Keratinocyte (primary cell): ENCODE measurements at regions not wholly inside any gene's neighbourhood (a gene's known extent, or its start where the extent isn't known, plus 50 kb on each side); places are given as distances from the start of the nearest gene placed in this dataset.

Experiments
- DNase-seq: peaks from one replicate; pipeline ENCODE4 v3.0.0-alpha.2; 2011; ENCODE audit warnings: low read depth, missing footprints, low spot score
- FAIRE-seq: peaks from 2 replicates; lab custom pipeline; 2011; peaks lifted over from hg19 to GRCh38; lab: Jason Lieb, UNC
- H2AFZ ChIP-seq: 2 replicates; pipeline ENCODE4 v1.6.0; 2012; ENCODE audit warnings: low read length, control low read depth, inconsistent platforms; ENCODE audit not compliant: control insufficient read depth
- H3K27ac ChIP-seq: 2 replicates; pipeline ENCODE4 v1.5.1; 2011; ENCODE audit warnings: low read length; ENCODE audit not compliant: control insufficient read depth, insufficient read depth
- H3K27me3 ChIP-seq: 3 replicates; pipeline ENCODE4 v1.6.0; 2011; ENCODE audit warnings: low read length; ENCODE audit not compliant: control insufficient read depth, insufficient read depth; ENCODE audit errors: extremely low read depth
- H3K36me3 ChIP-seq, 2 experiments: 2 replicates in 1 of 2; 3 replicates in 1 of 2; pipeline ENCODE4 v1.5.1; 2011; ENCODE audit warnings: low read length in 2 of 2, mild to moderate bottlenecking in 1 of 2; ENCODE audit not compliant: control insufficient read depth in 2 of 2, insufficient read depth in 2 of 2; ENCODE audit errors: extremely low read depth in 1 of 2
- H3K4me1 ChIP-seq: 3 replicates; pipeline ENCODE4 v1.5.1; 2011; ENCODE audit warnings: low read length; ENCODE audit not compliant: control insufficient read depth, insufficient read depth; ENCODE audit errors: extremely low read depth
- H3K4me2 ChIP-seq: 3 replicates; pipeline ENCODE4 v1.6.0; 2011; ENCODE audit warnings: low read depth, low read length; ENCODE audit not compliant: control insufficient read depth, insufficient read depth; ENCODE audit errors: extremely low read depth
- H3K4me3 ChIP-seq, 3 experiments: fragments of 200-600 bp in 1 of 3; sonication (generic) in 1 of 3; 2 replicates in 2 of 3; 3 replicates in 1 of 3; pipeline ENCODE4 v1.5.1; 2011 to 2016; ENCODE audit warnings: low read length in 3 of 3, mild to moderate bottlenecking in 3 of 3, control low read depth in 2 of 3, inconsistent platforms in 1 of 3, low read depth in 1 of 3, mixed read lengths in 1 of 3, mixed run types in 1 of 3, moderate library complexity in 1 of 3; ENCODE audit not compliant: control insufficient read depth in 2 of 3, insufficient read depth in 2 of 3; ENCODE audit errors: extremely low read depth in 1 of 3
- H3K79me2 ChIP-seq: 2 replicates; pipeline ENCODE4 v1.6.0; 2012; ENCODE audit warnings: low read length; ENCODE audit not compliant: control insufficient read depth, insufficient read depth
- H3K9ac ChIP-seq: 3 replicates; pipeline ENCODE4 v1.6.0; 2011; ENCODE audit warnings: low read length; ENCODE audit not compliant: control insufficient read depth, insufficient read depth; ENCODE audit errors: extremely low read depth
- H3K9me1 ChIP-seq: 3 replicates; pipeline ENCODE4 v1.6.0; 2011; ENCODE audit warnings: low read length; ENCODE audit not compliant: control insufficient read depth, insufficient read depth; ENCODE audit errors: extremely low read depth
- H3K9me3 ChIP-seq: 2 replicates; pipeline ENCODE4 v1.5.1; 2012; ENCODE audit warnings: low read depth, low read length; ENCODE audit not compliant: control insufficient read depth
- H4K20me1 ChIP-seq: 3 replicates; pipeline ENCODE4 v1.6.0; 2011; ENCODE audit warnings: low read length; ENCODE audit not compliant: control insufficient read depth, insufficient read depth; ENCODE audit errors: extremely low read depth
- CTCF ChIP-seq, 3 experiments: IDR thresholded peaks in 1 of 3; conservative IDR thresholded peaks in 1 of 3; optimal IDR thresholded peaks in 1 of 3; 2 replicates in 2 of 3; 3 replicates in 1 of 3; pipeline versions ENCODE3 to v1.5.1; 2011; ENCODE audit warnings: low read length in 3 of 3, mild to moderate bottlenecking in 3 of 3, moderate library complexity in 2 of 3, control low read depth in 1 of 3, inconsistent platforms in 1 of 3; ENCODE audit not compliant: insufficient read depth in 2 of 3; ENCODE audit errors: extremely low read depth in 1 of 3
- EZH2 ChIP-seq: IDR thresholded peaks from one replicate; pipeline ENCODE4 v1.6.1; 2012; ENCODE audit warnings: inconsistent platforms, mild to moderate bottlenecking, low read length, moderate library complexity
- dilution Hi-C: fragments of 300-500 bp; cut with MboI; formaldehyde crosslinking; loops from one replicate; pipeline ENCODE4 v1.7.0; 2020; ENCODE audit warnings: low sequenced_read_pairs; ENCODE audit not compliant: extremely low pct_ligation_motif_present

- Histone ChIP-seq H3K27ac (no peak overlapping the region), H3K9me1 (no peaks in the 10 kb centered on the region), H2AFZ (no peak overlapping the region), H3K79me2 (no peaks in the 10 kb centered on the region), H3K27me3 (no peaks in the 10 kb centered on the region), H4K20me1 (no peaks in the 10 kb centered on the region), H3K9me3 (no peaks in the 10 kb centered on the region), H3K4me2 (no peak overlapping the region), H3K4me1 (no peaks in the 10 kb centered on the region), H3K4me3 (no peak overlapping the region), H3K9ac (no peak overlapping the region), H3K36me3 (no peaks in the 10 kb centered on the region)
- dilution Hi-C loops: no loop called here
- DNase-seq (no peak), FAIRE-seq (no peak)
- TF ChIP-seq CTCF (optimal IDR thresholded peaks at IDR 0.05 in 1 of 3, IDR thresholded peaks at IDR 0.05 in 1 of 3, conservative IDR thresholded peaks at IDR 0.05 in 1 of 3; ENCODE audit: extremely low read depth in 1 of 3, insufficient read depth in 2 of 3, low read length in 3 of 3): no peak
- no peak for TF ChIP-seq EZH2
Measured at GRCh38 chr4:125986307-125986706, 671.6 kb downstream of the FAT4 start.

- TF ChIP-seq CTCF (optimal IDR thresholded peaks at IDR 0.05 in 1 of 3, IDR thresholded peaks at IDR 0.05 in 1 of 3, conservative IDR thresholded peaks at IDR 0.05 in 1 of 3; ENCODE audit: extremely low read depth in 1 of 3, insufficient read depth in 2 of 3, low read length in 3 of 3): no peak
- TF ChIP-seq EZH2: no peak
- H3K27me3 ChIP-seq: no peaks in the 10 kb centered on the region
- no peak overlapping the region for H3K27ac ChIP-seq
- H3K79me2 ChIP-seq: no peaks in the 10 kb centered on the region
- dilution Hi-C loops: no loop called here
- no peaks in the 10 kb centered on the region for H3K9me1 ChIP-seq
- DNase-seq (no peak), FAIRE-seq (no peak)
- no peak overlapping the region for H2AFZ ChIP-seq
- no peaks in the 10 kb centered on the region for H3K4me1 ChIP-seq
- H4K20me1 ChIP-seq: no peaks in the 10 kb centered on the region
- no peaks in the 10 kb centered on the region for H3K36me3 ChIP-seq
- H3K9ac ChIP-seq: no peak overlapping the region
- H3K4me3 ChIP-seq: no peak overlapping the region
- no peak overlapping the region for H3K4me2 ChIP-seq
- no peaks in the 10 kb centered on the region for H3K9me3 ChIP-seq
Measured at GRCh38 chr4:125988464-125988863, 673.7 kb downstream of the FAT4 start.
